Mesenchymal stem cell (in vitro differentiated cells and primary cell): ENCODE measurements at regions not wholly inside any gene's neighbourhood (a gene's known extent, or its start where the extent isn't known, plus 50 kb on each side); places are given as distances from the start of the nearest gene placed in this dataset.

ENCODE experiments used
- DNase-seq: peaks from one replicate; pipeline ENCODE4 v3.0.0-alpha.2; 2013
- H2AFZ ChIP-seq: one replicate; pipeline ENCODE4 v1.6.1; 2013; ENCODE audit warnings: low read depth, mild to moderate bottlenecking, control low read depth, inconsistent platforms, low read length, moderate library complexity
- H2AK5ac ChIP-seq: 2 replicates; pipeline ENCODE4 v1.6.1; 2013; ENCODE audit warnings: low read length, moderate library complexity, mild to moderate bottlenecking, inconsistent platforms; ENCODE audit not compliant: severe bottlenecking
- H2BK120ac ChIP-seq: one replicate; pipeline ENCODE4 v1.6.1; 2013; ENCODE audit warnings: low read depth, mild to moderate bottlenecking, inconsistent platforms, low read length, moderate library complexity
- H2BK12ac ChIP-seq, 2 experiments: one replicate each; pipeline ENCODE4 v1.6.1; 2013; ENCODE audit warnings: inconsistent platforms in 2 of 2, low read length in 2 of 2, mild to moderate bottlenecking in 2 of 2, moderate library complexity in 2 of 2, control low read depth in 1 of 2
- H2BK15ac ChIP-seq: one replicate; pipeline ENCODE4 v1.6.1; 2013; ENCODE audit warnings: mild to moderate bottlenecking, low read depth, inconsistent platforms; ENCODE audit not compliant: poor library complexity, severe bottlenecking
- H2BK5ac ChIP-seq: 2 replicates; pipeline ENCODE4 v1.6.1; 2013; ENCODE audit warnings: low read depth, mild to moderate bottlenecking, low read length, control low read depth, inconsistent platforms; ENCODE audit not compliant: poor library complexity, severe bottlenecking
- H3K14ac ChIP-seq, 2 experiments: one replicate each; pipeline ENCODE4 v1.6.1; 2013; ENCODE audit warnings: inconsistent platforms in 2 of 2, low read length in 2 of 2, control low read depth in 1 of 2, mild to moderate bottlenecking in 1 of 2, moderate library complexity in 1 of 2
- H3K18ac ChIP-seq, 2 experiments: one replicate each; pipeline ENCODE4 v1.6.1; 2013; ENCODE audit warnings: inconsistent platforms in 2 of 2, low read length in 2 of 2, control low read depth in 1 of 2, low read depth in 1 of 2, mild to moderate bottlenecking in 1 of 2
- H3K23ac ChIP-seq, 2 experiments: one replicate each; pipeline ENCODE4 v1.6.1; 2013; ENCODE audit warnings: inconsistent platforms in 2 of 2, low read length in 2 of 2, mild to moderate bottlenecking in 2 of 2, moderate library complexity in 2 of 2, control low read depth in 1 of 2
- H3K27ac ChIP-seq: 2 replicates; pipeline ENCODE4 v1.5.1; 2013; ENCODE audit warnings: mild to moderate bottlenecking, moderate library complexity, low read length, control low read depth, inconsistent platforms; ENCODE audit not compliant: poor library complexity, severe bottlenecking
- H3K27me3 ChIP-seq, 2 experiments: 2 replicates each; pipeline versions ENCODE4 v1.6.1 to v1.7.0; 2013; ENCODE audit warnings: low read length in 2 of 2, mild to moderate bottlenecking in 2 of 2, moderate library complexity in 2 of 2, control low read depth in 1 of 2, inconsistent platforms in 1 of 2; ENCODE audit not compliant: control insufficient read depth in 1 of 2, insufficient read depth in 1 of 2
- H3K36me3 ChIP-seq, 2 experiments: 2 replicates each; pipeline versions ENCODE4 v1.6.1 to v1.7.0; 2013; ENCODE audit warnings: low read length in 2 of 2, control low read depth in 1 of 2, inconsistent platforms in 1 of 2, low read depth in 1 of 2, mild to moderate bottlenecking in 1 of 2; ENCODE audit not compliant: insufficient read depth in 2 of 2, control insufficient read depth in 1 of 2
- H3K4ac ChIP-seq, 2 experiments: one replicate each; pipeline ENCODE4 v1.6.1; 2013; ENCODE audit warnings: inconsistent platforms in 2 of 2, low read length in 2 of 2, mild to moderate bottlenecking in 2 of 2, moderate library complexity in 2 of 2, control low read depth in 1 of 2, low read depth in 1 of 2
- H3K4me1 ChIP-seq: 2 replicates; pipeline ENCODE4 v1.6.1; 2013; ENCODE audit warnings: low read depth, low read length, control low read depth; ENCODE audit not compliant: control insufficient read depth, insufficient read depth
- H3K4me2 ChIP-seq: 2 replicates; pipeline ENCODE4 v1.6.1; 2013; ENCODE audit warnings: low read length, mild to moderate bottlenecking, inconsistent platforms; ENCODE audit not compliant: poor library complexity, severe bottlenecking
- H3K4me3 ChIP-seq, 2 experiments: 2 replicates each; pipeline versions ENCODE4 v1.5.1 to v1.7.0; 2013; ENCODE audit warnings: low read length in 2 of 2, mild to moderate bottlenecking in 2 of 2, control low read depth in 1 of 2, low read depth in 1 of 2; ENCODE audit not compliant: insufficient read depth in 1 of 2
- H3K79me1 ChIP-seq: replicated peaks from 2 replicates; pipeline ENCODE4 v1.6.1; 2013; ENCODE audit warnings: mild to moderate bottlenecking, control low read depth, low read length, inconsistent platforms; ENCODE audit not compliant: poor library complexity, severe bottlenecking
- H3K9ac ChIP-seq: 2 replicates; pipeline ENCODE4 v1.7.0; 2013; ENCODE audit warnings: mild to moderate bottlenecking, low read length, moderate library complexity
- H3K9me3 ChIP-seq: 2 replicates; pipeline ENCODE4 v1.7.0; 2013; ENCODE audit warnings: mild to moderate bottlenecking, low read length; ENCODE audit not compliant: control insufficient read depth
- H4K8ac ChIP-seq: one replicate; pipeline ENCODE4 v1.6.1; 2013; ENCODE audit warnings: inconsistent platforms, mild to moderate bottlenecking, low read length, moderate library complexity
- H4K91ac ChIP-seq: one replicate; pipeline ENCODE4 v1.6.1; 2013; ENCODE audit warnings: mild to moderate bottlenecking, low read length, inconsistent platforms
- WGBS: methylation state at CpG from one replicate; pipeline ENCODE4 v1.1.7; 2013; ENCODE audit warnings: mixed read lengths; 5-methylcytosine and 5-hydroxymethylcytosine counted together

GRCh38 chr2:172195836-172196376 is 93.2 kb upstream of the DLX2 start:
- H2BK15ac ChIP-seq = no peak overlapping the region
- no peak overlapping the region for H3K14ac ChIP-seq
- H3K79me1 ChIP-seq = no peaks in the 10 kb centered on the region
- no peak overlapping the region for H3K9ac ChIP-seq
- H4K91ac ChIP-seq = no peak overlapping the region
- no peak overlapping the region for H3K4me2 ChIP-seq
- no peak overlapping the region for H2BK5ac ChIP-seq
- WGBS = 86% methylated on average over 2 of the region's 6 CpGs
- H3K36me3 ChIP-seq = no peaks in the 10 kb centered on the region
- H3K23ac ChIP-seq = no peak overlapping the region
- H2BK120ac ChIP-seq = no peak overlapping the region
- H3K4me3 ChIP-seq = no peak overlapping the region
- H3K27ac ChIP-seq = no peak overlapping the region
- H3K4ac ChIP-seq = no peak overlapping the region
- DNase-seq = no peak
- H4K8ac ChIP-seq = no peak overlapping the region
- no peak overlapping the region for H2BK12ac ChIP-seq
- no peak overlapping the region for H3K18ac ChIP-seq
- peaks cover 2% of the 10 kb centered on the region for H3K4me1 ChIP-seq
- H3K27me3 ChIP-seq = no peaks in the 10 kb centered on the region
- peaks cover 38% of the 10 kb centered on the region for H3K9me3 ChIP-seq
- H2AK5ac ChIP-seq = no peak overlapping the region
- no peak overlapping the region for H2AFZ ChIP-seq

- no peaks in the 10 kb centered on the region for H3K36me3 ChIP-seq
- no peak overlapping the region for H2AFZ ChIP-seq
- H2BK12ac ChIP-seq = no peak overlapping the region
- H3K9ac ChIP-seq = no peak overlapping the region
- no peak overlapping the region for H3K27ac ChIP-seq
- H3K4ac ChIP-seq = no peak overlapping the region
- 83% methylated on average over 17 of the region's 17 CpGs for WGBS
- H2BK15ac ChIP-seq = no peak overlapping the region
- no peak overlapping the region for H2BK5ac ChIP-seq
- DNase-seq = peak; percentile 56
- no peaks in the 10 kb centered on the region for H3K79me1 ChIP-seq
- H3K4me3 ChIP-seq = no peak overlapping the region
- H3K14ac ChIP-seq = peak overlapping the region in 1 of 2 experiments; percentile 55
- peak overlapping the region; percentile 17 to 52 for H3K18ac ChIP-seq
- peaks cover 2% of the 10 kb centered on the region for H3K4me1 ChIP-seq
- no peaks in the 10 kb centered on the region for H3K27me3 ChIP-seq
- no peak overlapping the region for H2AK5ac ChIP-seq
- no peak overlapping the region for H2BK120ac ChIP-seq
- H3K4me2 ChIP-seq = no peak overlapping the region
- H3K9me3 ChIP-seq = peaks cover 38% of the 10 kb centered on the region
- H4K91ac ChIP-seq = no peak overlapping the region
- no peak overlapping the region for H3K23ac ChIP-seq
- no peak overlapping the region for H4K8ac ChIP-seq
Measured at GRCh38 chr2:172196768-172197431, 94.2 kb upstream of the DLX2 start.

- H4K8ac ChIP-seq = no peak overlapping the region
- 91% methylated on average over 4 of the region's 4 CpGs for WGBS
- no peak overlapping the region for H3K14ac ChIP-seq
- H3K27me3 ChIP-seq = no peaks in the 10 kb centered on the region
- no peak overlapping the region for H3K23ac ChIP-seq
- no peak overlapping the region for H4K91ac ChIP-seq
- H3K4me1 ChIP-seq = peaks cover 2% of the 10 kb centered on the region
- DNase-seq = no peak
- H2BK15ac ChIP-seq = no peak overlapping the region
- H3K36me3 ChIP-seq = no peaks in the 10 kb centered on the region
- H2BK120ac ChIP-seq = no peak overlapping the region
- H2BK5ac ChIP-seq = no peak overlapping the region
- H3K9ac ChIP-seq = no peak overlapping the region
- H2AK5ac ChIP-seq = no peak overlapping the region
- no peak overlapping the region for H3K4me2 ChIP-seq
- no peak overlapping the region for H2BK12ac ChIP-seq
- H2AFZ ChIP-seq = no peak overlapping the region
- H3K27ac ChIP-seq = no peak overlapping the region
- H3K79me1 ChIP-seq = no peaks in the 10 kb centered on the region
- H3K4me3 ChIP-seq = no peak overlapping the region
- H3K9me3 ChIP-seq = peaks cover 33% of the 10 kb centered on the region
- H3K4ac ChIP-seq = no peak overlapping the region
- no peak overlapping the region for H3K18ac ChIP-seq
Measured at GRCh38 chr2:172198361-172198760, 95.7 kb upstream of the DLX2 start.

- H3K79me1 ChIP-seq = no peaks in the 10 kb centered on the region
- H3K27me3 ChIP-seq = no peaks in the 10 kb centered on the region
- H2BK5ac ChIP-seq = no peak overlapping the region
- H3K9ac ChIP-seq = no peak overlapping the region
- H3K4ac ChIP-seq = no peak overlapping the region
- no peak for DNase-seq
- no peak overlapping the region for H4K91ac ChIP-seq
- no peak overlapping the region for H3K4me3 ChIP-seq
- no peak overlapping the region for H2BK15ac ChIP-seq
- no peak overlapping the region for H2BK120ac ChIP-seq
- H3K14ac ChIP-seq = no peak overlapping the region
- peak overlapping the region in 1 of 2 experiments; percentile 57 for H3K18ac ChIP-seq
- no peak overlapping the region for H3K4me2 ChIP-seq
- H3K27ac ChIP-seq = no peak overlapping the region
- WGBS = no CpG with 5 or more reads among the region's 1 CpG
- no peak overlapping the region for H2AK5ac ChIP-seq
- H3K23ac ChIP-seq = no peak overlapping the region
- H4K8ac ChIP-seq = no peak overlapping the region
- H2AFZ ChIP-seq = no peak overlapping the region
- peaks cover 28% of the 10 kb centered on the region for H3K9me3 ChIP-seq
- H3K36me3 ChIP-seq = no peaks in the 10 kb centered on the region
- no peak overlapping the region for H2BK12ac ChIP-seq
- peaks cover 2% of the 10 kb centered on the region for H3K4me1 ChIP-seq
Measured at GRCh38 chr2:172198908-172199307, 96.2 kb upstream of the DLX2 start.
